AG04450 (cell line): ENCODE measurements at regions not wholly inside any gene's neighbourhood (a gene's known extent, or its start where the extent isn't known, plus 50 kb on each side); places are given as distances from the start of the nearest gene placed in this dataset.

Source experiments
- CTCF ChIA-PET: fragments of 300-600, 350-600 bp; formaldehyde crosslinking; extraction: SDS; loops from one replicate; lab custom pipeline; 2022; ENCODE audit warnings: antibody characterized with exemption, inconsistent platforms; lab: Charles Lee
- POLR2A ChIA-PET: fragments of 350-600 bp; formaldehyde crosslinking; extraction: SDS; loops from one replicate; lab custom pipeline; 2021; ENCODE audit warnings: antibody characterized with exemption, inconsistent platforms; lab: Yijun Ruan, JAX
- DNase-seq: peaks from one replicate; pipeline ENCODE4 v3.0.0-alpha.2; 2011; ENCODE audit warnings: low read depth, low spot score
- H3K27ac ChIP-seq: one replicate; pipeline ENCODE4 v1.5.1; 2012; ENCODE audit warnings: low read depth, low read length, control low read depth
- H3K27me3 ChIP-seq: one replicate; pipeline ENCODE4 v1.6.0; 2012; ENCODE audit warnings: low read length; ENCODE audit not compliant: control insufficient read depth, insufficient read depth
- H3K4me3 ChIP-seq: 2 replicates; pipeline ENCODE4 v1.5.1; 2011; ENCODE audit warnings: mild to moderate bottlenecking, low read depth, low read length, control low read depth
- H3K9me3 ChIP-seq: 2 replicates; pipeline ENCODE4 v1.5.1; 2012; ENCODE audit warnings: low read length; ENCODE audit not compliant: control insufficient read depth, insufficient read depth
- TF ChIP-seq, protein P1 (sequence below): IDR thresholded peaks from 2 replicates; pipeline ENCODE4 v1.5.1; 2011; ENCODE audit warnings: low read depth, low read length, control low read depth, inconsistent platforms

DNA sequence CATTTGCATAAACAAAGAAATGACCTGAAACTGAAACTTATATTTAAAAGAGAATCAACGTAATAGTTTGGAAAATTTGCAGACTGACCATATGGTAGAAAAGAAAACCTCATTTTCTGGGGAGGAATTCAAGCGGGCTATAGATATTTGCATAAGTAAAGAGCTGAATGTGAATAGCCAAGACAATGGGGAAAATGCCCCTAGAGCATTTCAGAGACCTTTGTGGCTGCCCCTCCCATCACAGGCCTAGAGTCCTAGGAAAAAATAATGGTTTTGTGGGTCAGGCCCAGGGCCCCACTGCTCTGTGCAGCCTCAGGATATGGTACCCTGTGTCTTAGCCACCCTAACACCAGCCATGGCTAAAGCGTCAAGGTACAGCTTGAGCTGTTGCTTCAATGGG lies 480.6 kb upstream of the MBL2 start:
- Histone ChIP-seq H3K27me3 (no peaks in the 10 kb centered on the region), H3K27ac (no peak overlapping the region), H3K9me3 (no peaks in the 10 kb centered on the region), H3K4me3 (no peak overlapping the region)
- POLR2A ChIA-PET, result no interaction called here
- TF ChIP-seq, protein P1, sequence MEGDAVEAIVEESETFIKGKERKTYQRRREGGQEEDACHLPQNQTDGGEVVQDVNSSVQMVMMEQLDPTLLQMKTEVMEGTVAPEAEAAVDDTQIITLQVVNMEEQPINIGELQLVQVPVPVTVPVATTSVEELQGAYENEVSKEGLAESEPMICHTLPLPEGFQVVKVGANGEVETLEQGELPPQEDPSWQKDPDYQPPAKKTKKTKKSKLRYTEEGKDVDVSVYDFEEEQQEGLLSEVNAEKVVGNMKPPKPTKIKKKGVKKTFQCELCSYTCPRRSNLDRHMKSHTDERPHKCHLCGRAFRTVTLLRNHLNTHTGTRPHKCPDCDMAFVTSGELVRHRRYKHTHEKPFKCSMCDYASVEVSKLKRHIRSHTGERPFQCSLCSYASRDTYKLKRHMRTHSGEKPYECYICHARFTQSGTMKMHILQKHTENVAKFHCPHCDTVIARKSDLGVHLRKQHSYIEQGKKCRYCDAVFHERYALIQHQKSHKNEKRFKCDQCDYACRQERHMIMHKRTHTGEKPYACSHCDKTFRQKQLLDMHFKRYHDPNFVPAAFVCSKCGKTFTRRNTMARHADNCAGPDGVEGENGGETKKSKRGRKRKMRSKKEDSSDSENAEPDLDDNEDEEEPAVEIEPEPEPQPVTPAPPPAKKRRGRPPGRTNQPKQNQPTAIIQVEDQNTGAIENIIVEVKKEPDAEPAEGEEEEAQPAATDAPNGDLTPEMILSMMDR, result no peak
- no peak for DNase-seq
- CTCF ChIA-PET, result no interaction called here

GRCh38 chr10:53239873-53240272 lies 467.3 kb upstream of the MBL2 start:
- ChIA-PET POLR2A (no interaction called here), CTCF (no interaction called here)
- H3K4me3 ChIP-seq, result no peak overlapping the region
- H3K27me3 ChIP-seq, result no peaks in the 10 kb centered on the region
- H3K9me3 ChIP-seq, result no peaks in the 10 kb centered on the region
- TF ChIP-seq, protein P1, result no peak
- no peak for DNase-seq
- no peak overlapping the region for H3K27ac ChIP-seq

DNA sequence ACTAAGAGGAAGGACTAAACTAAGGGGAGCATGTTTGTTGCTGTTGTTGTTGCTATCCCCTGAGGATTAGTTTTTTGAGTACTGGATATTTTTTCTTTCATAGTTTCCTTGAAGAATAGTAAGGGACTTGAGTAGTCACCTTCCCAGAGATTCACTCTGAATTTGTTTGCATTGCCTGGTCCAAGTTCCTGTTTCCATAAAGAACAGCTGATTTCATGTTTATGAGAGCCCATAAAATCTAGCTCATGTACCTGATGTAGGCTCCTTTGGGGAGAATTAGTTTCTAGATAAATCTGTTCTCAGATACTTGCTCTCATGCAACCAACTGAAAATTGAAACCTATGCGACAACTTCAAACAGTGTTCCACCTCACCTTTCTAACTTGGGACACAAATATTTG lies 464.4 kb upstream of the MBL2 start:
- Histone ChIP-seq H3K4me3 (no peak overlapping the region), H3K27ac (no peak overlapping the region), H3K27me3 (no peaks in the 10 kb centered on the region), H3K9me3 (no peaks in the 10 kb centered on the region)
- POLR2A ChIA-PET, result no interaction called here
- CTCF ChIA-PET, result no interaction called here
- TF ChIP-seq, protein P1, result no peak
- DNase-seq, result no peak

DNA sequence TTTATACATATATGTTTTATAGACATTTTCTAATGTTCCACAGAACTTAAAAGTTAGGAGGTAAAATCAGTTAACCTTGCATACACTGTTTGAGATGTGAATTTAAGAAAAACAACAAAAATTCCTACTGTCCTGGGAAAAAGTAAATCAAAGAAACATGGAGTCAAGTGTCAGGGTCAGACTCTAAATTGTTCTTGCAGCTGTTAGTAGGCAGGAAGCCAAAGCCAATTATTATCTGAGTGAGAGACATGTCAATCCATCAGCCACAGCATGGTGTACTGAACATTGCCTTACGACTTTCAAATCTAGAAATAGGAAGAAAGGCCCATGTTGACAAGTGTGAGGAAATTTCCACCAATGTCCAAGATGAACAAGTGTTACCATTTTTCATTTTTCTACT lies 461.2 kb upstream of the MBL2 start:
- no peaks in the 10 kb centered on the region for H3K9me3 ChIP-seq
- CTCF ChIA-PET, result no interaction called here
- no peak overlapping the region for H3K4me3 ChIP-seq
- no peaks in the 10 kb centered on the region for H3K27me3 ChIP-seq
- no peak overlapping the region for H3K27ac ChIP-seq
- no peak for DNase-seq
- TF ChIP-seq, protein P1, result no peak
- POLR2A ChIA-PET, result no interaction called here

DNA sequence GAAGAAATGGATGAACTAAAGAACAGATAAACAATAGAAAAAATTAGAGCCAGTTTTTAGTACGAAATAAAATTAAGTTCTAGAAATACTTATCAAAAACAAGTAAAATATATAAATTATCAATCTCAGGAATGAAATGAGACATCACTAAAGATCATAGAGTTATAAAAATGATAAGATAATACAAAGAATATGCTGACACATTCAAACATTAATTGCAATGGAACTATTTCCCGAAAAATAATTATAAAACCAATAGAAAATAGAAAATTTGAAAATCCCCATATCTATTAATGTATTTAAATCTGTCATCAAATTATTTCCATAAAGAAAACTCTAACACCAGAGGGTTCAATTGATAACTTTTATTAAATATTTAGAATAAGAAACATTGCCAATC lies 458.1 kb upstream of the MBL2 start:
- DNase-seq, result no peak
- POLR2A ChIA-PET, result no interaction called here
- CTCF ChIA-PET, result no interaction called here
- Histone ChIP-seq H3K27ac (no peak overlapping the region), H3K9me3 (no peaks in the 10 kb centered on the region), H3K4me3 (no peak overlapping the region), H3K27me3 (no peaks in the 10 kb centered on the region)
- TF ChIP-seq, protein P1, result no peak
